M059J (cell line): ENCODE measurements at regions not wholly inside any gene's neighbourhood (a gene's known extent, or its start where the extent isn't known, plus 50 kb on each side); places are given as distances from the start of the nearest gene placed in this dataset.

Source experiments
- DNase-seq: peaks from one replicate; pipeline ENCODE4 v3.0.0-alpha.2; 2012; ENCODE audit warnings: low read depth

GRCh38 chr7:15753887-15754579 is 67.5 kb upstream of the MEOX2 start:
- DNase-seq: peak; percentile 16

- DNase-seq: no peak
These were observed 65.9 kb upstream of the MEOX2 start for GRCh38 chr7:15752377-15752776.

GRCh38 chr7:15751191-15751701 is 64.8 kb upstream of the MEOX2 start:
- DNase-seq: peak; percentile 40

GRCh38 chr7:15750727-15751126 is 64.2 kb upstream of the MEOX2 start:
- peak; percentile 23 for DNase-seq

GRCh38 chr7:15749631-15750030 is 63.1 kb upstream of the MEOX2 start:
- DNase-seq: no peak

GRCh38 chr7:15747712-15748111 is 61.2 kb upstream of the MEOX2 start:
- no peak for DNase-seq

GRCh38 chr7:15747301-15747700 is 60.8 kb upstream of the MEOX2 start:
- no peak for DNase-seq

- no peak for DNase-seq
These were observed 57.5 kb upstream of the MEOX2 start for GRCh38 chr7:15743926-15744480.

- no peak for DNase-seq
These were observed 51.1 kb upstream of the MEOX2 start for GRCh38 chr7:15737601-15738000.
